Left lung (tissue), 4 donors: ENCODE measurements at regions not wholly inside any gene's neighbourhood (a gene's known extent, or its start where the extent isn't known, plus 50 kb on each side); places are given as distances from the start of the nearest gene placed in this dataset.

Source experiments
- ATAC-seq: fragments of 200-7000 bp; cut with Tn5 transposase; one replicate; pipeline ENCODE4 v1.9.1; 2020; ENCODE audit warnings: moderate library complexity
- DNase-seq, 4 donors: peaks; one replicate each; pipeline ENCODE4 v3.0.0-alpha.2; 2013 to 2020
- H3K27ac ChIP-seq, 2 donors: fragments of 200-600 bp; sonication (generic) in 1 of 2; one replicate each; pipeline versions ENCODE4 v1.5.0 to v1.8.0; 2020 to 2021
- H3K27me3 ChIP-seq, 2 donors: fragments of 200-600 bp; sonication (generic) in 1 of 2; one replicate each; pipeline versions ENCODE4 v1.5.0 to v1.8.0; 2020 to 2021
- H3K36me3 ChIP-seq, 2 donors: fragments of 200-600 bp; sonication (generic) in 1 of 2; one replicate each; pipeline versions ENCODE4 v1.5.0 to v1.8.0; 2020 to 2021
- H3K4me1 ChIP-seq, 2 donors: fragments of 200-600 bp; one replicate each; pipeline ENCODE4 v1.8.0; 2021
- H3K4me3 ChIP-seq, 2 donors: fragments of 200-600 bp; sonication (generic) in 1 of 2; one replicate each; pipeline versions ENCODE4 v1.5.0 to v1.8.0; 2020 to 2021; ENCODE audit warnings: mild to moderate bottlenecking in 1 of 2
- H3K9me3 ChIP-seq, 2 donors: fragments of 200-600 bp; sonication (generic) in 1 of 2; one replicate each; pipeline versions ENCODE4 v1.5.0 to v1.8.0; 2020 to 2021
- intact Hi-C, 2 donors: fragments of 100-400 bp; cut with DNase I; formaldehyde crosslinking; loops; one replicate each; pipeline versions ENCODE4 v1.11.2 to v1.14.2; 2022
- TF ChIP-seq, protein P1 (sequence below), 2 donors: fragments of 200-600 bp; sonication (generic) in 1 of 2; IDR thresholded peaks; one replicate each; pipeline versions ENCODE4 v1.5.0 to v1.8.0; 2021; ENCODE audit warnings: antibody characterized with exemption in 2 of 2
- donor health status: DM: no; HTN: yes; CAD: no.
- donor health status: DM: no; HTN: no; CAD: no.

DNA sequence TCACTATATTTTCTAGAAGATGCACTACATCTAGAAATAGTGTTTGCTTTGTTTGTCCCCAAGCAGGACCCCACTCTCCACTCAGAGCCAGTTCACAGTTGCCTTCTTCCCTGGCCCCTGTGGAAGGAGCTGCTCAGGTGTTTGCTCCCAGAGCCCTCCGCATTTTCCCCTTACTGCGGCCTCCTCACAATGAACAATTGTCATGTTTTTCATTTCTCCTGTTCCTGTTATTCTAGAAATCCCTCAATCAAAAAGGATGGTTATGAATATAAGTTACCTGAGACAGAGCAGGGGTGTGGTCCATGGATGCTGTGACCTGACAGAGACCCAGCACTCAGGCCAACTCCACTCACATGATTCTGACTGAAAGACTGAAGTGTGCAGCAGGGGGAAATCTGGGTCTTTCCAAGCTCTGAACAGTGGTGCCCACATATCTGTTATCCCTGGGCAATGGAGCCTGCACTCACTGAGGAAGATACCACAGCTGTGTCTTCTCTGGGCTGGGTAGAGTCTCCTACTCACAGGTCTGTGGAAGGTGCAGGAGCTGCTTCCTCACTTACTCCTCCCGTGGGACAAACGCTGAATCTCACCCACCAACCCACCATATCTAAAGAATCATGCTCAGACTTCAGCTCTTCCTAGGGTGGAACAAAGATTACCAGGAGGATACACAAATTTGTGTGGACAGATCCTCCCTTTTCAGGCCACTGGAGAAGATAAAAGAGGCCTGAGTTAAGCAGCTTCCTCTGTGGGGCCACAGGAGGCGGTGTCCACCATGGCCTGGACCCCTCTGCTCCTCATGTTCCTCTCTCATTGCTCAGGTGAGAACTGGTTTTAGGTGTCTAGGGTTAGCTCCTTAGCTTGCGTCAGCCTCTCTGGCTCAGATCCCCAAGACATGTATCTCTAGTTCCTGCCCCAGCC lies 87.1 kb upstream of the TOP3B start:
- Histone ChIP-seq H3K4me3 (no peak overlapping the region), H3K27me3 (peaks cover 0 to 4% of the 10 kb centered on the region in 2 donors), H3K36me3 (no peaks in the 10 kb centered on the region), H3K4me1 (no peaks in the 10 kb centered on the region), H3K27ac (no peak overlapping the region), H3K9me3 (no peaks in the 10 kb centered on the region)
- no peak for ATAC-seq
- TF ChIP-seq, protein P1, sequence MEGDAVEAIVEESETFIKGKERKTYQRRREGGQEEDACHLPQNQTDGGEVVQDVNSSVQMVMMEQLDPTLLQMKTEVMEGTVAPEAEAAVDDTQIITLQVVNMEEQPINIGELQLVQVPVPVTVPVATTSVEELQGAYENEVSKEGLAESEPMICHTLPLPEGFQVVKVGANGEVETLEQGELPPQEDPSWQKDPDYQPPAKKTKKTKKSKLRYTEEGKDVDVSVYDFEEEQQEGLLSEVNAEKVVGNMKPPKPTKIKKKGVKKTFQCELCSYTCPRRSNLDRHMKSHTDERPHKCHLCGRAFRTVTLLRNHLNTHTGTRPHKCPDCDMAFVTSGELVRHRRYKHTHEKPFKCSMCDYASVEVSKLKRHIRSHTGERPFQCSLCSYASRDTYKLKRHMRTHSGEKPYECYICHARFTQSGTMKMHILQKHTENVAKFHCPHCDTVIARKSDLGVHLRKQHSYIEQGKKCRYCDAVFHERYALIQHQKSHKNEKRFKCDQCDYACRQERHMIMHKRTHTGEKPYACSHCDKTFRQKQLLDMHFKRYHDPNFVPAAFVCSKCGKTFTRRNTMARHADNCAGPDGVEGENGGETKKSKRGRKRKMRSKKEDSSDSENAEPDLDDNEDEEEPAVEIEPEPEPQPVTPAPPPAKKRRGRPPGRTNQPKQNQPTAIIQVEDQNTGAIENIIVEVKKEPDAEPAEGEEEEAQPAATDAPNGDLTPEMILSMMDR (IDR thresholded peaks at IDR 0.05): no peak
- intact Hi-C loops: no loop called here
- no peak for DNase-seq

GRCh38 chr22:22068657-22069056 lies 86.1 kb upstream of the TOP3B start:
- TF ChIP-seq, protein P1 (IDR thresholded peaks at IDR 0.05): no peak
- Histone ChIP-seq H3K27ac (no peak overlapping the region), H3K27me3 (peaks cover 0 to 4% of the 10 kb centered on the region in 2 donors), H3K4me3 (no peak overlapping the region), H3K4me1 (no peaks in the 10 kb centered on the region), H3K36me3 (no peaks in the 10 kb centered on the region), H3K9me3 (no peaks in the 10 kb centered on the region)
- ATAC-seq: no peak
- DNase-seq: no peak
- intact Hi-C loops: no loop called here

GRCh38 chr22:22068025-22068424 lies 85.4 kb upstream of the TOP3B start:
- TF ChIP-seq, protein P1 (IDR thresholded peaks at IDR 0.05): no peak
- intact Hi-C loops: no loop called here
- Histone ChIP-seq H3K27ac (no peak overlapping the region), H3K27me3 (peaks cover 0 to 4% of the 10 kb centered on the region in 2 donors), H3K9me3 (no peaks in the 10 kb centered on the region), H3K4me1 (peaks cover 0 to 5% of the 10 kb centered on the region in 2 donors), H3K36me3 (no peaks in the 10 kb centered on the region), H3K4me3 (no peak overlapping the region)
- ATAC-seq (no peak), DNase-seq (no peak)

- ATAC-seq: no peak
- intact Hi-C loops: no loop called here
- TF ChIP-seq, protein P1 (IDR thresholded peaks at IDR 0.05): no peak
Observed at GRCh38 chr22:22067192-22067591, 84.6 kb upstream of the TOP3B start.

DNA sequence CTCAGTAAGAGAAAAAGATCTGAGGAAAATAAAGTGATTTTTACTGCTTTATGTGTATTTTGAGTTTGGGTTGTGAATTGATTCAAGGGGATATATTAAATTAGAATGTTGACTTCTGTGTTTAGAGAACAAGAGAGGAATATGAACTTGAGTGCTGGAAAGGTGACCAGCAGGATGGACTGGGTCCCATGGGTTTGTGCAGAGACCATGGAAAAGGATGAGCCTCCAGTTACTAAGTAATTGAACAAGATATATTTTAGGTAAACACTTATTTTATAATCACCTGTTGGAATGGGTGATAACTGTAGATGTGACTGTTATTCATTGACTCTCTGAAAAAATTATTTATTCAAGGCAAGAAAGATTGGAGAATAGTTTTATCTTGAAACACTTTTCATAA lies 82.0 kb upstream of the TOP3B start:
- Histone ChIP-seq H3K4me3 (no peak overlapping the region), H3K4me1 (peaks cover 0 to 25% of the 10 kb centered on the region in 2 donors), H3K27me3 (peaks cover 0 to 4% of the 10 kb centered on the region in 2 donors), H3K27ac (no peak overlapping the region), H3K9me3 (no peaks in the 10 kb centered on the region), H3K36me3 (no peaks in the 10 kb centered on the region)
- TF ChIP-seq, protein P1 (IDR thresholded peaks at IDR 0.05): no peak
- ATAC-seq (no peak), DNase-seq (no peak)
- intact Hi-C loops: no loop called here

More at GRCh38 chr22:22067192-22067591, 84.6 kb upstream of the TOP3B start:
- H3K4me1 ChIP-seq: peaks cover 0 to 8% of the 10 kb centered on the region in 2 donors
- H3K9me3 ChIP-seq: no peaks in the 10 kb centered on the region
- H3K27me3 ChIP-seq: peaks cover 0 to 4% of the 10 kb centered on the region in 2 donors
- no peak overlapping the region for H3K4me3 ChIP-seq
- H3K36me3 ChIP-seq: no peaks in the 10 kb centered on the region
- DNase-seq: no peak
- H3K27ac ChIP-seq: no peak overlapping the region
